ENCODE measurements at regions not wholly inside any gene's neighbourhood (a gene's known extent, or its start where the extent isn't known, plus 50 kb on each side); places are given as distances from the start of the nearest gene placed in this dataset.

DNA sequence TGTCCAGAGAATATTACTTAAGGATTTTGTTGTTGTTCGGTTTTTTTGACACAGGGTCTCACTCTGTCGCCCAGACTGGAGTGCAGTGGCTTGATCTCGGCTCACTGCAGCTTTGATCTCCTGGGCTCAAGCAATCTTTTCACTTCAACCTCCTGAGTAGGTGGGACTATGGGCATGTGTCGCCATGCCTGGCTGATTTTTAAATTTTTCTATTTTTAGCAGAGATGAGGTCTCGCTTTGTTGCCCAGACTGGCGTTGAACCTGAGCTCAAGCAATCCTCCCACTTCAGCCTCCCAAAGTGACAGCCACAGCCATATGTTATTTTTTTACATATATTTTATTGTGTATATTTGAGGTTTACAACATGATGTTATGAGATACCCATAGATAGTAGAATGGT lies 86.8 kb upstream of the UMPS start:
- TF ChIP-seq, protein P1, sequence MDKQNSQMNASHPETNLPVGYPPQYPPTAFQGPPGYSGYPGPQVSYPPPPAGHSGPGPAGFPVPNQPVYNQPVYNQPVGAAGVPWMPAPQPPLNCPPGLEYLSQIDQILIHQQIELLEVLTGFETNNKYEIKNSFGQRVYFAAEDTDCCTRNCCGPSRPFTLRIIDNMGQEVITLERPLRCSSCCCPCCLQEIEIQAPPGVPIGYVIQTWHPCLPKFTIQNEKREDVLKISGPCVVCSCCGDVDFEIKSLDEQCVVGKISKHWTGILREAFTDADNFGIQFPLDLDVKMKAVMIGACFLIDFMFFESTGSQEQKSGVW (CRISPR knock-in tag; IDR thresholded peaks at IDR 0.05; ENCODE audit: borderline replicate concordance), result no peak
- TF ChIP-seq EZH2 (conservative IDR thresholded peaks at IDR 0.05; ENCODE audit: low read depth, low read length) (no peak), FOXJ3 (CRISPR knock-in tag; IDR thresholded peaks at IDR 0.05; ENCODE audit: borderline replicate concordance) (no peak)

Measured in HepG2 (cell line).